Prostate gland (tissue), 2 donors: ENCODE measurements at regions not wholly inside any gene's neighbourhood (a gene's known extent, or its start where the extent isn't known, plus 50 kb on each side); places are given as distances from the start of the nearest gene placed in this dataset.

Experiments
- CTCF ChIP-seq, 4 experiments: fragments of 200-600 bp in 2 of 4; fragments of 450-650 bp in 2 of 4; sonication (generic) in 2 of 4; IDR thresholded peaks; 1 replicate in 3 of 4; 2 replicates in 1 of 4; pipeline ENCODE4 v1.5.1; 2016 to 2019; ENCODE audit warnings: antibody characterized with exemption in 4 of 4, mild to moderate bottlenecking in 2 of 4, moderate library complexity in 2 of 4
- POLR2A ChIP-seq: fragments of 450-650 bp; IDR thresholded peaks from one replicate; pipeline ENCODE4 v1.6.1; 2016; ENCODE audit warnings: antibody characterized with exemption, mild to moderate bottlenecking
- POLR2AphosphoS5 ChIP-seq: sonication (generic); formaldehyde crosslinking; IDR thresholded peaks from one replicate; pipeline ENCODE4 v1.6.1; 2017; ENCODE audit warnings: antibody characterized with exemption

GRCh38 chr4:179353786-179354185 lies 1911.5 kb upstream of the AGA start:
- no peak for TF ChIP-seq CTCF (IDR thresholded peaks at IDR 0.05)
- TF ChIP-seq POLR2A: no peak
- TF ChIP-seq POLR2AphosphoS5: no peak
